ENCODE measurements at regions not wholly inside any gene's neighbourhood (a gene's known extent, or its start where the extent isn't known, plus 50 kb on each side); places are given as distances from the start of the nearest gene placed in this dataset.

GRCh38 chr17:12318571-12319266 lies 298.0 kb downstream of the MAP2K4 start:
- no peak for TF ChIP-seq POLR2A (IDR thresholded peaks at IDR 0.05)
- TF ChIP-seq CTCF (IDR thresholded peaks at IDR 0.05), result no peak
